Globus pallidus (tissue), 1 donor: ENCODE measurements at regions not wholly inside any gene's neighbourhood (a gene's known extent, or its start where the extent isn't known, plus 50 kb on each side); places are given as distances from the start of the nearest gene placed in this dataset.
"Not testable (repeated sequence)": the region's sequence is repeated elsewhere in the genome, so short reads cannot be mapped to it uniquely, and the experiment has no call there.

Experiments used
- DNase-seq: peaks from one replicate; pipeline ENCODE4 v3.0.0-alpha.2; 2015; ENCODE audit warnings: low spot score

GRCh38 chr4:111136438-111136837 lies 513.6 kb upstream of the PITX2 start:
- no peak for DNase-seq

GRCh38 chr4:111136967-111137366 lies 514.1 kb upstream of the PITX2 start:
- no peak for DNase-seq

GRCh38 chr4:111143510-111143909 lies 520.6 kb upstream of the PITX2 start:
- DNase-seq = no peak

- DNase-seq = no peak
Observed at GRCh38 chr4:111154934-111155333, 532.1 kb upstream of the PITX2 start.

GRCh38 chr4:111164556-111164955 lies 541.7 kb upstream of the PITX2 start:
- DNase-seq = not testable (repeated sequence)

GRCh38 chr4:111174331-111174730 lies 551.5 kb upstream of the PITX2 start:
- no peak for DNase-seq

- DNase-seq = no peak
Observed at GRCh38 chr4:111178231-111178630, 555.4 kb upstream of the PITX2 start.

GRCh38 chr4:111187108-111187507 lies 564.2 kb upstream of the PITX2 start:
- no peak for DNase-seq

GRCh38 chr4:111198446-111198845 lies 575.6 kb upstream of the PITX2 start:
- no peak for DNase-seq

GRCh38 chr4:111204797-111205196 lies 581.9 kb upstream of the PITX2 start:
- DNase-seq = no peak

- no peak for DNase-seq
Observed at GRCh38 chr4:111208970-111209369, 586.1 kb upstream of the PITX2 start.

- no peak for DNase-seq
Observed at GRCh38 chr4:111209706-111210105, 586.8 kb upstream of the PITX2 start.

GRCh38 chr4:111210595-111210994 lies 587.7 kb upstream of the PITX2 start:
- no peak for DNase-seq

- DNase-seq = no peak
Observed at GRCh38 chr4:111213531-111213930, 590.7 kb upstream of the PITX2 start.

- no peak for DNase-seq
Observed at GRCh38 chr4:111214371-111214770, 591.5 kb upstream of the PITX2 start.

- no peak for DNase-seq
Observed at GRCh38 chr4:111215755-111216154, 592.9 kb upstream of the PITX2 start.

GRCh38 chr4:111216791-111217190 lies 593.9 kb upstream of the PITX2 start:
- DNase-seq = no peak

GRCh38 chr4:111221371-111221770 lies 598.5 kb upstream of the PITX2 start:
- DNase-seq = no peak

GRCh38 chr4:111228396-111228795 lies 605.5 kb upstream of the PITX2 start:
- no peak for DNase-seq

GRCh38 chr4:111228874-111229273 lies 606.0 kb upstream of the PITX2 start:
- DNase-seq = no peak

GRCh38 chr4:111230265-111230664 lies 607.4 kb upstream of the PITX2 start:
- no peak for DNase-seq

- no peak for DNase-seq
Observed at GRCh38 chr4:111231281-111231680, 608.4 kb upstream of the PITX2 start.

GRCh38 chr4:111234939-111235338 lies 612.1 kb upstream of the PITX2 start:
- DNase-seq = no peak

GRCh38 chr4:111263836-111264235 lies 641.0 kb upstream of the PITX2 start:
- no peak for DNase-seq

GRCh38 chr4:111266937-111267336 lies 644.1 kb upstream of the PITX2 start:
- DNase-seq = no peak
